ENCODE measurements at regions not wholly inside any gene's neighbourhood (a gene's known extent, or its start where the extent isn't known, plus 50 kb on each side); places are given as distances from the start of the nearest gene placed in this dataset.
A peak's percentile ranks its signal among the peaks of the same experiment; 100 is the strongest.
"Not testable (repeated sequence)": the region's sequence is repeated elsewhere in the genome, so short reads cannot be mapped to it uniquely, and the experiment has no call there.

GRCh38 chr11:57871231-57871630, 109.6 kb downstream of the CTNND1 start:
- no peak for DNase-seq

GRCh38 chr11:57873196-57873911, 111.8 kb downstream of the CTNND1 start:
- DNase-seq, result no peak

- DNase-seq, result no peak
These were observed 113.4 kb downstream of the CTNND1 start for GRCh38 chr11:57874981-57875380.

GRCh38 chr11:57881647-57882046, 120.0 kb downstream of the CTNND1 start:
- DNase-seq, result no peak

GRCh38 chr11:57883630-57884029, 122.0 kb downstream of the CTNND1 start:
- DNase-seq, result peak; percentile 82 to 83

GRCh38 chr11:57885298-57886050, 123.9 kb downstream of the CTNND1 start:
- no peak for DNase-seq

GRCh38 chr11:57888386-57888785, 126.8 kb downstream of the CTNND1 start:
- DNase-seq, result no peak

GRCh38 chr11:57890521-57890920, 128.9 kb downstream of the CTNND1 start:
- DNase-seq, result peak; percentile 39 to 52

- not testable (repeated sequence) for DNase-seq
These were observed 130.5 kb upstream of the OR9Q1 start for GRCh38 chr11:57893200-57893599.

- no peak for DNase-seq
These were observed 127.1 kb upstream of the OR9Q1 start for GRCh38 chr11:57896361-57897145.

- DNase-seq, result no peak
These were observed 124.3 kb upstream of the OR9Q1 start for GRCh38 chr11:57899378-57899777.

- no peak for DNase-seq
These were observed 123.4 kb upstream of the OR9Q1 start for GRCh38 chr11:57900320-57900719.

GRCh38 chr11:57901278-57901677, 122.4 kb upstream of the OR9Q1 start:
- no peak for DNase-seq

GRCh38 chr11:57901756-57902155, 121.9 kb upstream of the OR9Q1 start:
- no peak for DNase-seq

GRCh38 chr11:57903011-57903410, 120.7 kb upstream of the OR9Q1 start:
- no peak for DNase-seq

- no peak for DNase-seq
These were observed 120.1 kb upstream of the OR9Q1 start for GRCh38 chr11:57903441-57904123.

- no peak for DNase-seq
These were observed 119.3 kb upstream of the OR9Q1 start for GRCh38 chr11:57904376-57904775.

GRCh38 chr11:57905439-57905838, 118.2 kb upstream of the OR9Q1 start:
- no peak for DNase-seq

GRCh38 chr11:57908399-57908798, 115.3 kb upstream of the OR9Q1 start:
- not testable (repeated sequence) for DNase-seq

GRCh38 chr11:57911522-57911921, 112.2 kb upstream of the OR9Q1 start:
- not testable (repeated sequence) for DNase-seq

GRCh38 chr11:57913715-57914704, 109.7 kb upstream of the OR9Q1 start:
- no peak for DNase-seq

GRCh38 chr11:57917632-57918031, 106.0 kb upstream of the OR9Q1 start:
- no peak for DNase-seq
